ENCODE measurements at regions not wholly inside any gene's neighbourhood (a gene's known extent, or its start where the extent isn't known, plus 50 kb on each side); places are given as distances from the start of the nearest gene placed in this dataset.
"Not testable (repeated sequence)": the region's sequence is repeated elsewhere in the genome, so short reads cannot be mapped to it uniquely, and the experiment has no call there.

DNA sequence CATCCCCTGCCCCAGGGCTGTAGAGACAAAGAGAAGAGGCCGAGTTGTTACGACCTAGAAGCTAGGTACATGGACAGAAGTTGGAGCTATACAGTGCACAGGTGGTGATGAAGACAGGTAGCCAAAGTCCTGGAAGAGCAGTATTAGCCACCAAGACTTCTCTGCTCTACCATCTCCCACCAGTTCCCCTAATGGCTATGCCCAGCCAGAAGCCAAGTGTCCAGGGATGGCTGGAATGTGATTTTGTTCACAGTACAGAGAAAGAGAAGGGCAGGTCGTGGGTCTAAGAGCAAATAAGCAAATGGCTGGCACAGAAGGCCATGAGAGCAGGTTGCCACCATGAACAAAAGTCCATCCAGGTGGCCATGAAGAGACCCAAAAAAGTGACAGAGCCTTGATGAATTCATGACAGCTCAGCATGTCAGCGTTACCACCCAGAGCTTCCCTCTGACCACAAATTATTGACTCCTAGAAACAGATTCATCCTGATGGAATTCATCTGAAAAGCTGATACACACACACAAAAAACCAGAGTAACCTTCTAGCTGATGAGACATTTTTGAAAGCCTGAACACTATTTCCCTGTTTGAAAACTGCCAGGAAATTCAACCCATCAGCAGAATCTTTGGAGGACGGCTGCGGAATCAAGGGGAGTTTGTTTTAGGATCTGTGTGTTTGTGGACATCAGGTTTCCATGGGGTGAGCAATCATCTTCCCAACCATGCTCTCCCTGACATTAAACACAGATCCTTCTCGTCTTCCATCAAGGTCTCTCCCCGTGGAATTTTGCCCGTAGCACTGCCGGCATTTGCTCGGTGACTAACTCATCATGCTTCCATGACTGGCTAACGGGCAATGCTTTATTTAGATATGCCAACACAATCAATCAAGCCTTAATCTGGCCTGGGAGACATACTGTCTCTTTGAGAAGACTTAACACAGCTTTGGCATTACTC, 906.7 kb upstream of the AUTS2 start:
- no peak for DNase-seq

DNA sequence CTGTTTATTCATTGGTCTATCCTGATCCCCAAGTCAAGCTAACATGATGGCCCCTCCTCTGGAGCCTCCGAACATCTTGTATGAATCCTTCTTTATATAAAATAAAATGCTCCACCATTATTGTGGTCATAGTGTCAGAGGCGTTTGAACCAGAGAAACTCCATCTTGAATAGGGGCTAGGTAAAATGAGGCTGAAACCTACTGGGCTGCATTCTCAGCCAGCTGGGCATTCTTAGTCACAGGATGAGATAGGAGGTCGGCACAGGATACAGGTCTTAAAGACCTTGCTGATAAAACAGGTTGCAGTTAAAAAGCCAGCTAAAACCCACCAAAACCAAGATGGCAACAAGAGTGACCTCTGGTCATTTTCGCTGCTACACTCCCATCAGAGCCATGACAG, 905.8 kb upstream of the AUTS2 start:
- DNase-seq, result no peak

DNA sequence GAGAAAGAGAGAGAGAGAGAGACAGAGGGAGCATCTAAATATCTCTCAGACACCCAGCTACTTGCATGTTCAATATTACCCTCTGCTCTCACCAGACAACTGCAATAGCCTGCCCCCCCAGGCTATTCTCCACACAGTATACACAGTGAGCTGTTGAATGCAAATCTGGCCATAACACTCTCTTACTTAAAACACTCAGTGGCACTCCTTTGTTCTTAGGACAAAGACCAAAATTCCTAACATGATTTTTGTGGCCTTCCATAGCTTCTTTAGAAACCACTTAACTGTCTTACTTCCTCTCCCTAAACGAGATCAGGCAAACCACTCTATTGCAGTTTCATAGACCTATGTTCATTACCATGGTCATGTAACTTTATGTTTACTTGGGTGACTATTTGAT, 903.6 kb upstream of the AUTS2 start:
- no peak for DNase-seq

DNA sequence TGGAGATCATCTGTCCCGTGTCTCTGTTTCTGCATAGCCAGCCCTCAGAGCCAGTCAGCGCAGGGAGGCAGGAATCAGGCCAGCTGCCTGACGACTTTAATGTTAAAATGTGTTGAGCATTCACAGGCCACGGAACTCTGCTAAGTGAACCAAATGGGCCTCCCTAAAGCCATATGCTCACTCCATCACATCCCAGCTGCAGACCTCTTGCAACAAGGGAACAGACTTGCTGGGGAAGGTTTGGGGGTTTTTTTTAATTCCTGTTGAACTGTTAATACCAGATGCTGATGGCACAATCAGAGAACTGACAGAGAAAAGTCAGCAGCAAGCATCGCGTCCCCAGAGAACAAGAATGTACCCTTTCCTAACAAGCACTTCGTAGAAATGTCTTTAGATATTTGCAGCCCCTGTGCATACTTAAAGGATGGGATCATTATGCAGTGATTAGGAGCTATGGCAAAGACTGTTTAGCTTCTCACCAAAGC, 900.4 kb upstream of the AUTS2 start:
- no peak for DNase-seq

DNA sequence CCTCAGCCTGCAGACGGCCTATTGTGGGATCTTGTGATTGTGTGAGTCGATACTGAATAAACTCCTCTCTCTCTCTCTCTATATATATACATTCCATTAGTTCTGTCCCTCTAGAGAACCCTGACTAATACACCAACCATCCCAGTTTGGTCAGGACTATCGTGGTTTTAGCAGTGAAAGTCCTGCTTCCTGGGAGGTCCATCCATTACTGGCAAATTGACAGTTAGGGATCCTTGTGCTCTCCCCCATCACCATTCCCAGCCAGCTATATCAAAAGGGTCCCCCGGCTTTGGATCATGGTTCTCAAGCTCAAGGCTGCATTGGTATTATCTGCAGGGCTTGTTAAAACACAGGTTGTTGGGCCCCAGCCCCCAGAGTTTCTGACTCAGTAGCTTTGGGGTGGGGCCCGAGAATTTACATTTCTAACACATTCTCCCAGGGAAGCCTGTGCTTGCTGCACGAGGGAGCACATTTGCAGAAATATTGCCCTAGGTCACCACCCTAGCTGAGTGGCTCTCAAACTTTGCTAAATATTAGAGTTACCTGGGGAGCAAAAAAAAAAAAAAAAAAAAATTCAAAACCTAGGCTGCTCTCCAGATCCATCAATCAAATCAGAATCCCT, 899.1 kb upstream of the AUTS2 start:
- no peak for DNase-seq

DNA sequence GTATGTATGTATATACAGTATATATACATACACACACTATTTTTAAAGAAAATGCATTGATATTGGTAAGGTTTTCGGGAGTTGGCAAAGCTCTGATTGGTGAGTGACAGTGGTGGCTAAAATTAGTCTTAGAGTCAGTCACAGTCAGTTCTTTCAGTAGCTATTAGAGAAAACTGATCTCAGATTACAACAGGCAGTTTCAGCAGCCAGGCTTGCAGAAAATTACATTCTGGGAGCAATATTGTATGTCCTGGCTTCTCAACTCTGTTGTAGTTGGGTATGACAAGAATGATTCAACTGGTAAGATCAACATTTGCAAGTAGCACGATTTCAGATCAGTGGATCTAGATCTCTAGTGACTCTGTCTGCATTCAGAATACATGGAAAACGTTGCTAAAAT, 897.9 kb upstream of the AUTS2 start:
- no peak for DNase-seq

DNA sequence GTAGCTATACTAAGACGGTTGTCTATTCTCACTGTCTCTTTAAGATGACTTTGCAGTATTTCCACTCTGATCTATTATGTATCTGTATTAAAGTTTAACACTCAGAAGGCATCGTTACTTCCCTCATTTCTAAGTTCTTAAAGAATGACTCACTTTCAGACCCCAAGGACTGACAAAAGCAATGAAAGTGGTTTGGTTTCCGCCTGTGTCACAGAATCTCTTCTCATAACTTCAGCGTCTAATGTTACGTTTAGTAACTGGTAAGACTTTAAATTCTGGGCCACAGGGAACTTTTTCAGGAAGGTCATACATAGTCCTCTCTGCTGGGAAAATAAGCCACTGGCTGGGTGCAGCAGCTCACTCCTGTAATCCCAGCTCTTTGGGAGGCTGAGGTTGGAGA, 892.0 kb upstream of the AUTS2 start:
- no peak for DNase-seq

DNA sequence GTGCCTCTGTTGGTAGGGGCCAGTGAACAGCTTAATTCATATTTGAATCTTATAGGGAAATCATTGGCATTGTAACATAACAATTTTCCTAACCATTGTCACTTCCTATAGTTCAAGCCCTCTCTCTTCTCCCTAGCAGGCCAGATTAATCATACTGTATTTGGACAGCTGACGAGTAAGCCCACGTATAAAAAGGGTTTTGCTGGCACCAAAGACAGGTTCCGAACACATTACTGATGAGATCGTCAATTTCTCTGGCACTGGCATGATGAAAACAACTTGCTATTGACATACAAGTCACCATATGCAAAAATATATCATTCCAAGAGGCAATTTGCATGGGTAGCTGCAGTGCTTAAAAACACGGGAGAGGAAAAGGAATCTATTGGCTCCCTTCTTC, 891.1 kb upstream of the AUTS2 start:
- DNase-seq, result no peak

DNA sequence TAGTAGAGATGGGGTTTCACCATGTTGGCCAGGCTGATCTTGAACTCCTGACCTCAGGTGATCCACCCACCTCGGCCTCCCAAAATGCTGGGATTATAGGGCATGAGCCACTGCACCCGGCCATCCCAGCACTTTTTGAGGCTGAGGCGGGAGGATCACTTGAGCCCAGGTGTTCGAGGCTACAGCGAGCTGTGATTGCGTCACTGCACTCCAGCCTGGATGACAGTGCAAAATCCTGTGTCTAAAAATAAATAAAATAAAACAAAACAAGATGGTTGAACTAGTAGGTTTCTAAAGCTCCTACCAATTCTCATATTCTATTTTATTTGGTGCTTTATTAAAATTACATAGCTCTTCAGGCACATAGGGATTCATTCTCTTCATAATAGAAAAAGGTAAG, 890.3 kb upstream of the AUTS2 start:
- DNase-seq, result no peak

DNA sequence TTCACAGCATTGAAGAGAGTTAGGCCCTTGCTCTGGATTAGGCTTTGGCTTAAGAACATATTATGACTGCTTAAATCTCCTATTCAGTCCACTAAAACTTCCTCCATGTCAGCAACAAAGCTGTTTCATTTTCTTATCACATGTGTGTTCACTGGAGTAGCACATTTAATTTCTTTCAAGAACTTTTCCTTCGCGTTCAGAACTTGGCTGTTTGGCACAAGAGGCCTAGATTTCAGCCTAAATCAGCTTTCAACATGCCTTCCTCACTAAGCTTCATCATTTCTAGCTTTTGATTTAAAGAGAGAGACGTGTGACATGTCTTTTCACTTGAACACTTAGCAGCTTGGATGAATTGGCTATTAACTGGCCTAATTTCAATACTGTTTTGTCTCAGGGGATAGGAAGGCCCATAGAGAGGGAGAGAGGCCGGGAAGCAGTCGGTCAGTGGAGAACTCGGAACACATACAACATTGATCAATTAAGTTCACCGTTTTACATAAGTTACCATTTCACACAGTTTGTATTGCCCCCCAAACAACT, 885.2 kb upstream of the AUTS2 start:
- no peak for DNase-seq

DNA sequence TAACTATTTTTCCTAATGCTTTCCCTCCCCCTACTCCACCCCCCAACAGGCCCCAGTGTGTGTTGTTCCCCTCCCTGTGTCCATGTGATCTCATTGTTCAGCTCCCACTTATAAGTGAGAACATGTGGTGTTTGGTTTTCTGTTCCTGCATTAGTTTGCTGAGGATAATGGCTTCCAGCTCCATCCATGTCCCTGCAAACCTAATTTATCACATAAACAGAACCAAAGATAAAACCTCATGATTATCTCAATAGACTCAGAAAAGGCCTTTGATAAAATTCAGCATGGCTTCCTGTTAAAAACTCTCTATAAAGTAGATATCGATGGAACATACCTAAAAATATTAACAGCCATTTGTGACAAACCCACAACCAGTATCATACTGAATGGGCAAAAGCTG, 884.1 kb upstream of the AUTS2 start:
- not testable (repeated sequence) for DNase-seq

DNA sequence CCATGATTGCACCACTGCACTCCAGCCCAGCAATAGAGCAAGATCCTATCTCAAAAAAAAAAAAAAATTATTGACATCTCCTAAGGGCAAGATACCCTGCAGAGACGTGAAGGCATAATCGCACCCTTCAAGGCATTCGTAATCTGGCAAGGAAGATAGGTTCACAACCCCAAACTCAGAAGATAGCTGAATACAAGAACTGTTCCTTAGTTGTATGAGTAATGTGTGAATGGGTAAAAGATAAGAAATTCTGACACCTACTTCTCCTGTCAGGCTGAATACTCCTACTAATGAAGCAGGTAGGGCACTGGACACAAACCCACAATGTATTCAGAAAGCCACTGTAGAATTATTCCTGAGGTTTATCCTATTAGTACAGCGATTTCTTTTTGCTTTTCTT, 882.4 kb upstream of the AUTS2 start:
- DNase-seq, result no peak

DNA sequence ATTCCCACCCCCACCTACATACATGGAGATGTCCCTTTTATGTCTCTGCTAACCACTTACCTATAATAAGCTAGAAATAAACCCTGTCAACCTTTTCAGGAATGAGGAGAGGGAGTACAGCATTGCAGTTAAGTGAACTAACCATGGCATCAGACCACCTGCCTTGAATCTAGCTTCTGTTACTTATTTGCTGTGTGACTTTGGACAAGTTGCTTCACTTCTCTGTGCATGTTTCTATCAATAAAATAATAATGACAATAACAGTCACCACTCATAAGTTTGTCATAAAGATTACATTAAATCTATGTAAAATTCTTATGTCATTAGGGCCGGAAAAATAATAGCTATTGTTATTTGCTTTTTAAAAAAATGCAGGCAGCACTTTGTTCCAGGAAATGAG, 881.1 kb upstream of the AUTS2 start:
- no peak for DNase-seq

DNA sequence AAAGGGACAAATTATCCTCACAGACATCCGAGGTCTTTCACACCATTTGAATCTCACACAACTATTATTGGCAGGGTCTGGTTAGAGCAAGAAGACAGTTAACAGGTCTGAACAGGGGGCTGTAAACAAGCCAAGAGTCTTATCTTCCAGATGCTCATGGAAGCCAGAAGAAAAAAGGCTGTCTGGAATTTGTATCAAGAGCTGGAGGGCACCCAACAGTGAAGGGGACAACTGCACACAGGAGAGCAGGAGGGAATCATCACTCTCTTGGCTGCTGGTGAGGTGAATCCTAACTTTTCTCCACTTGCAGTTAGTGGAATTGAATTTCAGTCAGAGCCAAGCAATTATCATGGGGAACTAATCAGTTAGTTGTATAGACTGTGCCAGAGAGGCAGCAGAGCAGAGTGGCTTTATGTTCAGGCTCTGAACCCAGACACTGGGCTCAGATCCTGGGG, 880.2 kb upstream of the AUTS2 start:
- no peak for DNase-seq

DNA sequence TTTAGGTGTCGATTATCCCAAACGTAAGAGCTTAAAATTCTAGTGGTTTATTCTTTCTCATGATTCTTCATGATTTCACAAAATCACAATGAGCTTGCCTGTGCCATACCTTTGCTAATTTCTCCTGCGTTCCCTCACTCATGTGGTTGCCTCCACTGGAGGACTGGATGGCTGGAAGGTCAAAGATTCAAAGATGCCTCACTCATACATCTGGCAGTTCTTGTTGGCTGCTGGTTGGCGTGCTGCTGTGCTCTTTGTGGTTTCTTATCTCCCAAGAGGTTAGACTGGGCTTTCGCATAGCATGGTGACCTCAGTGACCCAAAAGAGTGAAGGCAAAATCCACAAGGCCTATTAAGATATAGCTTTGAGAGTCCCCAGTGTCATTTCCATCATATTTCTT, 877.6 kb upstream of the AUTS2 start:
- DNase-seq, result no peak

DNA sequence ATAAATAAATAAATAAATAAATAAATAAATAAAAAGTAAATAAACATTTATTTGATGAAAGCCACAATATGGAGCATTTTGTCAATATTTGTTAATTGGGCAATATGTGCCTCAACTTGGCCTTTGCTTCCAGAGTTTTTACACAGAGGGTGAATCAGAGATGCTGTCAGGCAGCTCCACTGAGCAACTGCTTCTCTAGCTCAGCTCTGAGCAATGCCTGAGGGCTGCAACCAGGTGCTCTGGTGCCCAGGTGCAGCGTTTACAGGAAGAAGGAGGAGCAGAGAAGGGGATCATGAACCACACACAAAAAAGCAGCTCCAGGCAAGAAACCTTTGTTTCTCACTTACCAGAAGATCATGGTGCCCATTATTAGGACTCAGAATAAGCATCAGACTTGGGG, 876.2 kb upstream of the AUTS2 start:
- DNase-seq, result no peak

DNA sequence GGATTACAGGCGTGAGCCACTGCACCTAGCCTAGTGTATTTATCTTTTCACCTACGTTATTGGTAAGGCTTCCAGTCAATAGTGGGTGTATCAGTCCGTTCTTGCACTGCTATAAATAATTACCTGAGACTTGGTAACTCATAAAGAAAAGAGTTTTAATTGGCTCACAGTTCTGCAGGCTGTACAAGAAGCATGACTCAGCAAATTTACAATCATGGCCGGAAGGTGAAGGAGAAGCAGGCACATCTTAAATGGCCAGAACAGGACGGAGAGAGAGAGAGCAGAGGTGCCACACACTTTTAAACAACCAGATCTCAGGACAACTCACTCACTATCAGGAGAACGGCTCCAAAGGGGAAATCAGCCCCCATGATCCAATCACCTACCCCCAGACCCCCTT, 873.3 kb upstream of the AUTS2 start:
- no peak for DNase-seq

DNA sequence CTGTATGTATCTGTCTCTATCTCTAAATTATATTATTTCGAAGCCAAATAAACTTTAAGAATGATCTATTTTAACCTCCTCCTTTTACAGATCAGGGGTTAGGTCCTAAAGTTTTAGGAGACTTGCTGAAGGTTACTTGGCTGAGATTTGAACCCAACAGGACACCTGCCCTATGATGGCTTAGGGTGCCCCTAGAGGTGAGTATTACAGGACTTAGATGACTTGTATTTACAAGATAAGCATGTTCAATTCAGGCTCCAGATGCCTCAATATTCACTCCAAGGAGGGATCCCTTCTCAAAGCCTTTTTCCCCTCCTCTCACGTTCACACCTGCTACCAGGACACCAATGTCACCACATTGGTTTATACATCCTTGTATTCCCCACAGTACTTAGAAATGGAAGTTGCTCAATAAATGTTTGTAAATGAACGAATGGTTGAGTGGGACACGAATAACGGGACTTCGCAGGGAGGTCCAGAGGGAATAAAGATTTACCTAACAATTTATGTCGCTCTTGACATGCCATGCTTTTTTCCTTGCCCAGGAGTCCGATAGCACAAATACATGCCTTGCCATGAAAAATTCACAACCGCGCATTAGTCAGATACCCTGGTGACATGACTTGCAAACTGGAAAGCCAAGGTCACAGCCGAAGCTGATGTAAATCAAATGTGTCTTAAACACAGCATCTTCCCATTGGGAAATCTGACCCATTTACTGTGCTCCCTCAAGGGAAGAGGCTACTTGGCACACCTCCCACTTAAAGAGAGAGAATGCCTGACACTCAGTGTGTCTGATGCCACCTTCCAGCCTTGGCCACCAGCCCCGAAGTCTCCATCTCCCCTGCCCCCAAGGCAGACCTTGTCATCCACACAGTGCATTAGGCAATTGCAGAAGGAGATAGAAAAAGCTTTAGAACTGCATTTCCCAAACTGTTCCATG, 872.2 kb upstream of the AUTS2 start:
- no peak for DNase-seq

DNA sequence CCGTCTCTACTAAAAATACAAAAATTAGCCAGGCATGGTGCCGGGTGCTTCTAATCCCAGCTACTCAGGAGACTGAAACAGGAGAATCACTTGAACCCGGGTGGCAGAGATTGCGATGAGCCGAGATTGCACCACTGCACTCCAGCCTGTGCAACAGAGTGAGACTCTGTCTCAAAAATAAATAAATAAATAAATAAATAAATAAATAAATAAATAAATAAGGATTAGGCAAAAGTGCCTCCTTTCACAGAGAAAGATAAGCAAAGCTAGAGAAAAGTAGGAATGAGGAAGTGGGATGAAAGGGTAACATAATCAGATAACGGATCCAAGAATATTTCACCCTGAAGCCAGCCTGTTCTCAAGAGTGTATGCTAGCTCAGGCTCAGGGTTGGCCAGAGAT, 869.6 kb upstream of the AUTS2 start:
- not testable (repeated sequence) for DNase-seq

DNA sequence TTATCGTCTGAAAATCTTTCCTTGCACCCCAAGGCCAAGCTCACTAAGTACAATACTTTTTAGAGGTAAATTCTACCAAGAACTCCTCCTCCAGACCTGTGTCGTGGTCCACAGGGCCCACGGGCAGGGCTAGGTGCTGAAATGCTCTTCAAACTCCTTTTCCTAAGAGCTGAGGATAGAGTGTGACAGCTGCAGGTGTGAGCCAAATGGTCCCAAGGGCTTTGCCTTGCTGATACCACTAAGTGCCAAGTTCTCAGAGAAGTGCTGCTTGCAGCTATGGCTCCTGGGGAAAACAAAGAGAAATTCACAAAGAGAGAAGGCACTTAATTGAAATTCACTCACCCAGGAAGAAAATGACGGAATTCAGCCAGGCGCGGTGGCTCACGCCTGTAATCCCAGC, 868.9 kb upstream of the AUTS2 start:
- no peak for DNase-seq

DNA sequence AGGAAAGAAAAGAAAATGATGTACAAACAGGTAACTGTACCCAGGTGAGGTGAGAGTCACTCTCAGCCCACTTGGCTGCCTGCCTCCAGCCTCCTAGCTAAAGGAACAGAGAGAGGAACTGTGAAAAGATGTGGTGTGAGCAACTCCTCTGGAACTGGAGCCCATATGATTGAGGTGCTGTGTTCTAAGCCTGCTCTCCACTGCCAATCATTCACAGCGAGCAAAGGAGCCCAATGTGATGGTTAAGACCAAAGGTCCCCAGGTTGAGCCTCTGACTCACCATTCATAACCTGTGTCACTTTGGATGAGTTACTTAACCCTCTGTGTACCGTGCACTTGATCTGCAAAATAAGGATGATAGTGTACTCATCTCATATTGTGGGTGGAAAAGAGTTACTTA, 868.1 kb upstream of the AUTS2 start:
- DNase-seq, result no peak

DNA sequence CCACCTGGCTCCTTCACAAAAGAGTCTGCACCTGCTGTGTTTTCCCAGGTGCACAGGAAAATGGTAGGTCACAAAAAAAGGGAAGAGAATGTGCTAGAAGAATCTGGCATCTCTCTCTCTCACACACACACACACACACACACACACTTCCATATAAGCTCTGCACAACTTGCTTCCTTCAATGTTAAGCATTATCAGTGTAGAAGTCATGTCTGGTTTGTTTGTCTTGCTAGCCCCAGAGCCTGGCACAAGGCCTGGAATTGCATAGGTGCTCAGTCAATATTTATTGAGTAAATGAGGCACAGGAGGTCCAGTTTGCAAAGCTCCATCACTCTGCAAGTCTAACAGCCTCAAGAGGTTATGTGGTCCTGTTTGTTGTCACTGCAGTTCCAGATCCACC, 867.3 kb upstream of the AUTS2 start:
- DNase-seq, result no peak
